Astrocyte (in vitro differentiated cells and primary cell): ENCODE measurements at regions not wholly inside any gene's neighbourhood (a gene's known extent, or its start where the extent isn't known, plus 50 kb on each side); places are given as distances from the start of the nearest gene placed in this dataset.

ENCODE experiments used
- DNase-seq: peaks from one replicate; pipeline ENCODE4 v3.0.0-alpha.2; 2010; ENCODE audit warnings: low read depth
- FAIRE-seq: peaks from 2 replicates; lab custom pipeline; 2011; peaks lifted over from hg19 to GRCh38; lab: Jason Lieb, UNC
- H2AFZ ChIP-seq: 2 replicates; pipeline ENCODE4 v1.6.0; 2012; ENCODE audit warnings: low read depth, low read length, inconsistent platforms
- H3K27ac ChIP-seq: 2 replicates; pipeline ENCODE4 v1.5.1; 2011; ENCODE audit warnings: low read depth, low read length, inconsistent platforms
- H3K27me3 ChIP-seq: 2 replicates; pipeline ENCODE4 v1.6.0; 2011; ENCODE audit warnings: low read length, inconsistent platforms; ENCODE audit not compliant: insufficient read depth
- H3K36me3 ChIP-seq: 2 replicates; pipeline ENCODE4 v1.5.1; 2011; ENCODE audit warnings: low read length, inconsistent platforms; ENCODE audit not compliant: insufficient read depth
- H3K4me1 ChIP-seq: 2 replicates; pipeline ENCODE4 v1.5.1; 2011; ENCODE audit warnings: low read length, inconsistent platforms; ENCODE audit not compliant: insufficient read depth
- H3K4me2 ChIP-seq: 2 replicates; pipeline ENCODE4 v1.6.0; 2012; ENCODE audit warnings: low read length, inconsistent platforms
- H3K4me3 ChIP-seq: 2 replicates; pipeline ENCODE4 v1.5.1; 2011; ENCODE audit warnings: low read depth, mild to moderate bottlenecking, low read length, inconsistent platforms; ENCODE audit not compliant: insufficient read depth
- H3K79me2 ChIP-seq: 2 replicates; pipeline ENCODE4 v1.6.0; 2012; ENCODE audit warnings: mild to moderate bottlenecking, low read length, inconsistent platforms; ENCODE audit not compliant: insufficient read depth
- H3K9ac ChIP-seq: 2 replicates; pipeline ENCODE4 v1.6.0; 2012; ENCODE audit warnings: mild to moderate bottlenecking, low read length, inconsistent platforms
- H3K9me3 ChIP-seq: 2 replicates; pipeline ENCODE4 v1.5.1; 2012; ENCODE audit warnings: low read depth, mild to moderate bottlenecking, low read length, inconsistent platforms; ENCODE audit not compliant: insufficient read depth
- H4K20me1 ChIP-seq: 2 replicates; pipeline ENCODE4 v1.6.0; 2012; ENCODE audit warnings: low read length, inconsistent platforms; ENCODE audit not compliant: insufficient read depth
- H3K27ac Mint-ChIP-seq: one replicate; pipeline ENCODE4 v1.8.0; 2021; ENCODE audit warnings: mild to moderate bottlenecking, mixed read lengths; ENCODE audit not compliant: unreplicated experiment
- H3K27me3 Mint-ChIP-seq: one replicate; pipeline ENCODE4 v1.8.0; 2021; ENCODE audit warnings: low read depth, mixed read lengths; ENCODE audit not compliant: unreplicated experiment
- H3K36me3 Mint-ChIP-seq: one replicate; pipeline ENCODE4 v1.8.0; 2021; ENCODE audit warnings: low read depth, mixed read lengths; ENCODE audit not compliant: unreplicated experiment
- H3K4me1 Mint-ChIP-seq: one replicate; pipeline ENCODE4 v1.8.0; 2021; ENCODE audit warnings: low read depth, mixed read lengths; ENCODE audit not compliant: unreplicated experiment
- H3K4me3 Mint-ChIP-seq: one replicate; pipeline ENCODE4 v1.8.0; 2021; ENCODE audit warnings: mild to moderate bottlenecking, moderate library complexity, mixed read lengths; ENCODE audit not compliant: unreplicated experiment
- H3K9me3 Mint-ChIP-seq: one replicate; pipeline ENCODE4 v1.8.0; 2021; ENCODE audit warnings: mild to moderate bottlenecking, mixed read lengths; ENCODE audit not compliant: unreplicated experiment
- EZH2 ChIP-seq: IDR thresholded peaks from 2 replicates; pipeline ENCODE4 v1.6.1; 2012; ENCODE audit warnings: mild to moderate bottlenecking, low read length, inconsistent platforms; ENCODE audit not compliant: insufficient read depth
- TF ChIP-seq, protein P1 (sequence below): IDR thresholded peaks from 2 replicates; pipeline ENCODE4 v1.5.1; 2011; ENCODE audit warnings: low read depth, mild to moderate bottlenecking, inconsistent platforms, low read length, moderate library complexity; ENCODE audit not compliant: insufficient read depth

DNA sequence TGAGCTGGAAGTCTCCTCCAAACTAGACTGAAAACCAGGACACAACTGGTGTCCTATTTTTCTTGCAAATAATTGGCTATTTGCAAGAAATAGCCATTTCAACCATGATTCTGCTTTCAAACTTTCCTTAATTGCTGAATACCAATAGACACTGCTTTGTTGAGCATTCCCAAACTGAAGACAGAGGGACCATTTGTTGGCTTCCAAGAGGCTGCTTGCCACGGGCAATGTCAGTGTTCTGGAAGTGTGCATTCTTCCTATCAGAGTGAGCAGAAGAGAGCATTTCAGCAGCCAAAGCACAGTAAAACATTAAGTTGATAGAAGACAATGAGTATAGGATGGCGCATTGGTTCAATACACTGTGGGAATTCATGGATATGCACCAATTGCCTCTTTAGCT lies 360.5 kb upstream of the RGPD4 start:
- TF ChIP-seq EZH2, result no peak
- TF ChIP-seq, protein P1, sequence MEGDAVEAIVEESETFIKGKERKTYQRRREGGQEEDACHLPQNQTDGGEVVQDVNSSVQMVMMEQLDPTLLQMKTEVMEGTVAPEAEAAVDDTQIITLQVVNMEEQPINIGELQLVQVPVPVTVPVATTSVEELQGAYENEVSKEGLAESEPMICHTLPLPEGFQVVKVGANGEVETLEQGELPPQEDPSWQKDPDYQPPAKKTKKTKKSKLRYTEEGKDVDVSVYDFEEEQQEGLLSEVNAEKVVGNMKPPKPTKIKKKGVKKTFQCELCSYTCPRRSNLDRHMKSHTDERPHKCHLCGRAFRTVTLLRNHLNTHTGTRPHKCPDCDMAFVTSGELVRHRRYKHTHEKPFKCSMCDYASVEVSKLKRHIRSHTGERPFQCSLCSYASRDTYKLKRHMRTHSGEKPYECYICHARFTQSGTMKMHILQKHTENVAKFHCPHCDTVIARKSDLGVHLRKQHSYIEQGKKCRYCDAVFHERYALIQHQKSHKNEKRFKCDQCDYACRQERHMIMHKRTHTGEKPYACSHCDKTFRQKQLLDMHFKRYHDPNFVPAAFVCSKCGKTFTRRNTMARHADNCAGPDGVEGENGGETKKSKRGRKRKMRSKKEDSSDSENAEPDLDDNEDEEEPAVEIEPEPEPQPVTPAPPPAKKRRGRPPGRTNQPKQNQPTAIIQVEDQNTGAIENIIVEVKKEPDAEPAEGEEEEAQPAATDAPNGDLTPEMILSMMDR, result no peak
- Histone ChIP-seq H3K27me3 (no peaks in the 10 kb centered on the region), H3K9me3 (peaks cover 2% of the 10 kb centered on the region), H3K4me1 (no peaks in the 10 kb centered on the region), H3K4me3 (no peak overlapping the region), H4K20me1 (no peaks in the 10 kb centered on the region), H3K36me3 (no peaks in the 10 kb centered on the region), H3K79me2 (no peaks in the 10 kb centered on the region), H2AFZ (no peak overlapping the region), H3K27ac (no peak overlapping the region), H3K9ac (no peak overlapping the region), H3K4me2 (no peak overlapping the region)
- H3K27ac Mint-ChIP-seq, result no peak overlapping the region
- H3K9me3 Mint-ChIP-seq, result no peaks in the 10 kb centered on the region
- no peak for DNase-seq
- FAIRE-seq, result no peak
- no peak overlapping the region for H3K4me3 Mint-ChIP-seq
- H3K27me3 Mint-ChIP-seq, result no peaks in the 10 kb centered on the region
- no peaks in the 10 kb centered on the region for H3K36me3 Mint-ChIP-seq
- H3K4me1 Mint-ChIP-seq, result peaks cover 4% of the 10 kb centered on the region

DNA sequence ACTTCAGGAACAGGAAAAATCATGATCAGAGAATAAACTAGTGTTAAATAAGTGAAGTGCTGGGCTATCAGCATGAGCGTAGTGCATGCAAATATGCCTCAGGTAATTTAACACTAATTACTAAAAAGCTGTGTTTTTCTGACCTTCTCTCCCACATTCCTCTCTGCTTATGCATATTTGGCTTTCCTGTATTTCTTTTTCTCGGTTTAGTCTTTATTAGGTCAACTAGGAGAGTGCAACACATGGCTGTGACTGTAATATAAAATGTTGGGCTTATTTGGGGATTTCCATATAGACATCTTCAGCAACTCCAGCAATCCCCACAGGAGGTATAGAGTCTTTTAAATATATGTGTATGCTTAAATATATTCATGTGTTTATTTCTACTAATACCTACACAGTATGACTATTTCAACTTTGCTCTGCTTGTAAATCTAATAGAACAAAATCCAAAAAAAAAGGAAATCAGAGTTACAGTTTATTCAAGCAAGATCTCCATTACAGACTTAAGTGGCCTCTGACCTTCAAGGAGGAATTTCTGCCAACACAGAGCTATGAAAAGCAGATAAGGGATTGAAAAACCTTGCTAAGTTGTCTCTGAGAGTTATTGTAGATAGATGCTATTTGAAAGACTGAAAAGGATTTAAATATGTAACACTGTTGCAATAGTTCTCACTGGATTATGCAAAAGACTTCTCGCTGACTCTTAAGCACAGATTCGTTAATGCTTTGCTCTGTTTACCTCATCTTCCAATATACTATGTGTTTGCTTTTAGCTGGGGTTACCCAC lies 359.5 kb upstream of the RGPD4 start:
- no peaks in the 10 kb centered on the region for H3K27me3 Mint-ChIP-seq
- H2AFZ ChIP-seq, result no peak overlapping the region
- no peak overlapping the region for H3K4me3 Mint-ChIP-seq

More for the DNA sequence above, 359.5 kb upstream of the RGPD4 start:
- no peak for TF ChIP-seq EZH2
- TF ChIP-seq, protein P1, result no peak
- H3K27ac ChIP-seq, result no peak overlapping the region
- Mint-ChIP-seq H3K4me1 (peaks cover 4% of the 10 kb centered on the region), H3K9me3 (no peaks in the 10 kb centered on the region), H3K36me3 (no peaks in the 10 kb centered on the region), H3K27ac (no peak overlapping the region)
- DNase-seq (no peak), FAIRE-seq (no peak)
- no peak overlapping the region for H3K4me3 ChIP-seq
- no peak overlapping the region for H3K9ac ChIP-seq
- peaks cover 2% of the 10 kb centered on the region for H3K9me3 ChIP-seq
- H4K20me1 ChIP-seq, result no peaks in the 10 kb centered on the region
- H3K27me3 ChIP-seq, result no peaks in the 10 kb centered on the region
- H3K4me1 ChIP-seq, result no peaks in the 10 kb centered on the region
- H3K4me2 ChIP-seq, result no peak overlapping the region
- H3K79me2 ChIP-seq, result no peaks in the 10 kb centered on the region
- no peaks in the 10 kb centered on the region for H3K36me3 ChIP-seq
